HCT116 (cell line): ENCODE measurements at regions not wholly inside any gene's neighbourhood (a gene's known extent, or its start where the extent isn't known, plus 50 kb on each side); places are given as distances from the start of the nearest gene placed in this dataset.

Experiments used
- ATAC-seq: fragments of 200-7000 bp; cut with Tn5 transposase; 2 replicates; pipeline ENCODE4 v1.9.1; 2020; ENCODE audit warnings: mild to moderate bottlenecking, moderate library complexity
- BruUV-seq: library from RNA; stranded (reverse); fragments of 400-500 nt; replicated peaks from 2 replicates; lab custom pipeline; 2021; lab: Mats Ljungman, UMichigan
- CTCF ChIA-PET: fragments of 300-600 bp; sonication (Branson Sonifier 250); formaldehyde crosslinking; loops from one replicate; lab custom pipeline; 2021; ENCODE audit warnings: antibody characterized with exemption; lab: Charles Lee
- POLR2A ChIA-PET: fragments of 300-600, 350-600 bp; sonication (Branson Sonifier 250); formaldehyde crosslinking; loops from one replicate; lab custom pipeline; 2021; ENCODE audit warnings: antibody characterized with exemption; lab: Charles Lee
- RAD21 ChIA-PET, 2 experiments: fragments of 300-600 bp; sonication (Branson Sonifier 250); formaldehyde crosslinking; loops; one replicate each; lab custom pipeline; 2023; ENCODE audit warnings: low total read pairs in 2 of 2; ENCODE audit not compliant: uncharacterized antibody in 2 of 2, unreplicated experiment in 2 of 2, low non-redundant PET in 1 of 2; lab: Charles Lee
- DNase-seq: peaks from one replicate; pipeline ENCODE4 v3.0.0-alpha.2; 2010; ENCODE audit warnings: low read depth, low spot score
- H2AFZ ChIP-seq: fragments of 200-600 bp; shearing (Covaris generic), sonication (generic); 2 replicates; pipeline ENCODE4 v1.6.1; 2017; ENCODE audit warnings: low read depth, mixed run types, mixed read lengths, antibody characterized with exemption, low read length; ENCODE audit not compliant: poor library complexity, severe bottlenecking
- H3K27ac ChIP-seq: 2 replicates; pipeline ENCODE4 v1.5.1; 2012; ENCODE audit warnings: low read depth, low read length
- H3K27me3 ChIP-seq: fragments of 200-600 bp; sonication (generic); 2 replicates; pipeline ENCODE4 v1.6.1; 2016; ENCODE audit warnings: mixed run types, low read length, mixed read lengths; ENCODE audit not compliant: insufficient read depth
- H3K36me3 ChIP-seq, 2 experiments: fragments of 200-500 bp in 1 of 2; fragments of 200-600 bp in 1 of 2; sonication (Bioruptor generic) in 1 of 2; sonication (generic) in 1 of 2; 2 replicates each; pipeline versions ENCODE4 v1.5.1 to v1.6.1; 2014 to 2016; ENCODE audit warnings: low read length in 2 of 2, inconsistent platforms in 1 of 2, mixed read lengths in 1 of 2, mixed run types in 1 of 2; ENCODE audit not compliant: insufficient read depth in 2 of 2, control insufficient read depth in 1 of 2
- H3K4me1 ChIP-seq, 2 experiments: fragments of 200-600 bp in 1 of 2; sonication (generic) in 1 of 2; 2 replicates each; pipeline versions ENCODE4 v1.5.1 to v1.6.1; 2012 to 2017; ENCODE audit warnings: low read length in 2 of 2, inconsistent platforms in 1 of 2, mild to moderate bottlenecking in 1 of 2, mixed read lengths in 1 of 2, mixed run types in 1 of 2, moderate library complexity in 1 of 2; ENCODE audit not compliant: insufficient read depth in 2 of 2, control insufficient read depth in 1 of 2
- H3K4me2 ChIP-seq: fragments of 200-600 bp; sonication (generic); 2 replicates; pipeline ENCODE4 v1.6.1; 2017; ENCODE audit warnings: mixed run types, low read length, mixed read lengths
- H3K4me3 ChIP-seq, 2 experiments: fragments of 200-600 bp in 1 of 2; sonication (generic) in 1 of 2; replicated peaks in 1 of 2; 2 replicates each; pipeline ENCODE4 v1.5.1; 2011 to 2016; ENCODE audit warnings: low read length in 2 of 2, control low read depth in 1 of 2, low read depth in 1 of 2, mild to moderate bottlenecking in 1 of 2, mixed read lengths in 1 of 2, mixed run types in 1 of 2
- H3K79me2 ChIP-seq: fragments of 200-600 bp; sonication (generic); 2 replicates; pipeline ENCODE4 v1.6.1; 2017; ENCODE audit warnings: mild to moderate bottlenecking, mixed run types, low read length, moderate library complexity, mixed read lengths; ENCODE audit not compliant: insufficient read depth
- H3K9ac ChIP-seq: fragments of 200-600 bp; sonication (generic); 2 replicates; pipeline ENCODE4 v1.6.1; 2016; ENCODE audit warnings: low read length, mixed read lengths
- H3K9me2 ChIP-seq: fragments of 200-600 bp; sonication (generic), shearing (Covaris generic); 2 replicates; pipeline ENCODE4 v1.6.1; 2017; ENCODE audit warnings: mixed run types, mild to moderate bottlenecking, moderate library complexity; ENCODE audit not compliant: insufficient read depth
- H3K9me3 ChIP-seq, 2 experiments: fragments of 200-500 bp in 1 of 2; fragments of 200-600 bp in 1 of 2; sonication (Bioruptor generic) in 1 of 2; sonication (generic) in 1 of 2; 2 replicates each; pipeline ENCODE4 v1.6.1; 2014 to 2017; ENCODE audit warnings: low read length in 2 of 2, mixed read lengths in 2 of 2, inconsistent platforms in 1 of 2, low read depth in 1 of 2, mild to moderate bottlenecking in 1 of 2, mixed run types in 1 of 2, moderate library complexity in 1 of 2; ENCODE audit not compliant: control insufficient read depth in 1 of 2, insufficient read depth in 1 of 2
- H4K20me1 ChIP-seq: fragments of 200-600 bp; sonication (generic), shearing (Covaris generic); 2 replicates; pipeline ENCODE4 v1.6.1; 2017; ENCODE audit warnings: mixed run types, mild to moderate bottlenecking, moderate library complexity; ENCODE audit not compliant: insufficient read depth
- CBX3 ChIP-seq: IDR thresholded peaks from 2 replicates; pipeline ENCODE4 v1.6.1; 2012; ENCODE audit warnings: low read depth
- CTCF ChIP-seq, 3 experiments: fragments of 200-600 bp in 1 of 3; sonication (generic) in 1 of 3; IDR thresholded peaks in 2 of 3; conservative IDR thresholded peaks in 1 of 3; 2 replicates each; pipeline ENCODE4 v1.5.1; 2012 to 2017; ENCODE audit warnings: low read depth in 2 of 3, low read length in 2 of 3, antibody characterized with exemption in 1 of 3, borderline replicate concordance in 1 of 3, control low read depth in 1 of 3, mild to moderate bottlenecking in 1 of 3, mixed read lengths in 1 of 3, mixed run types in 1 of 3, moderate library complexity in 1 of 3; ENCODE audit not compliant: insufficient read depth in 1 of 3
- FOSL1 ChIP-seq: IDR thresholded peaks from 2 replicates; pipeline ENCODE4 v1.6.1; 2012; ENCODE audit warnings: low read depth
- MAX ChIP-seq: IDR thresholded peaks from 2 replicates; pipeline ENCODE4 v1.6.1; 2012
- POLR2A ChIP-seq: IDR thresholded peaks from 2 replicates; pipeline ENCODE4 v1.7.0; 2011; ENCODE audit warnings: borderline replicate concordance; ENCODE audit not compliant: insufficient read depth, insufficient read length; ENCODE audit errors: extremely low read depth
- RAD21 ChIP-seq: IDR thresholded peaks from 2 replicates; pipeline ENCODE4 v1.6.1; 2012; ENCODE audit warnings: low read depth, mild to moderate bottlenecking
- SIN3A ChIP-seq: IDR thresholded peaks from 2 replicates; pipeline ENCODE4 v1.6.1; 2012; ENCODE audit warnings: low read depth
- SP1 ChIP-seq: IDR thresholded peaks from 2 replicates; pipeline ENCODE4 v1.6.1; 2012; ENCODE audit warnings: low read depth
- TCF7L2 ChIP-seq: IDR thresholded peaks from 2 replicates; pipeline ENCODE4 v1.7.0; 2011; ENCODE audit warnings: borderline replicate concordance, inconsistent platforms; ENCODE audit not compliant: insufficient read depth, insufficient read length; ENCODE audit errors: extremely low read depth
- YY1 ChIP-seq: IDR thresholded peaks from 2 replicates; pipeline ENCODE4 v1.6.1; 2011; ENCODE audit warnings: low read length, low read depth, moderate library complexity, mild to moderate bottlenecking; ENCODE audit not compliant: insufficient replicate concordance; ENCODE audit errors: extremely low read depth
- intact Hi-C: fragments of 100-400 bp; cut with micrococcal nuclease; formaldehyde crosslinking; loops from 2 replicates; pipeline ENCODE4 v1.10.0; 2022

GRCh38 chr6:170052991-170053821, 237.7 kb downstream of the DLL1 start:
- H3K4me3 ChIP-seq = no peak overlapping the region
- no peaks in the 10 kb centered on the region for H3K4me1 ChIP-seq
- H3K9me3 ChIP-seq = no peaks in the 10 kb centered on the region
- intact Hi-C loops = no loop called here
- no peak for DNase-seq
- H3K9ac ChIP-seq = no peak overlapping the region
- TF ChIP-seq POLR2A = no peak
- no peak for TF ChIP-seq CBX3
- TF ChIP-seq CTCF (IDR thresholded peaks at IDR 0.05 in 2 of 3, conservative IDR thresholded peaks at IDR 0.05 in 1 of 3; ENCODE audit: borderline replicate concordance in 1 of 3, insufficient read depth in 1 of 3, low read depth in 2 of 3, low read length in 2 of 3) = no peak
- no peak for TF ChIP-seq TCF7L2
- no peak for TF ChIP-seq FOSL1
- no peak for TF ChIP-seq SIN3A
- TF ChIP-seq SP1 = no peak
- TF ChIP-seq YY1 = no peak
- no peak for TF ChIP-seq MAX
- no peak for TF ChIP-seq RAD21
- no peak overlapping the region for H3K27ac ChIP-seq
- no peak overlapping the region for H2AFZ ChIP-seq
- ChIA-PET POLR2A (no interaction called here), RAD21 (no interaction called here), CTCF (no interaction called here)
- BruUV-seq = no TSS peak
- H3K4me2 ChIP-seq = no peak overlapping the region
- H3K79me2 ChIP-seq = no peaks in the 10 kb centered on the region
- H3K27me3 ChIP-seq = no peaks in the 10 kb centered on the region
- H3K9me2 ChIP-seq = no peaks in the 10 kb centered on the region
- no peaks in the 10 kb centered on the region for H4K20me1 ChIP-seq
- ATAC-seq = no peak
- H3K36me3 ChIP-seq = no peaks in the 10 kb centered on the region
